Lower leg skin (tissue), 4 donors: ENCODE measurements at regions not wholly inside any gene's neighbourhood (a gene's known extent, or its start where the extent isn't known, plus 50 kb on each side); places are given as distances from the start of the nearest gene placed in this dataset.
"Not testable (repeated sequence)": the region's sequence is repeated elsewhere in the genome, so short reads cannot be mapped to it uniquely, and the experiment has no call there.

Experiments used
- DNase-seq, 2 donors: peaks; one replicate each; pipeline ENCODE4 v3.0.0-alpha.2; 2019; ENCODE audit warnings: low spot score in 2 of 2
- H3K4me3 ChIP-seq: fragments of 200-600 bp; sonication (generic); 2 replicates; pipeline ENCODE4 v1.5.1; 2017; ENCODE audit warnings: mild to moderate bottlenecking, low read depth; ENCODE audit not compliant: poor library complexity, severe bottlenecking
- POLR2A ChIP-seq, 2 donors: fragments of 450-650 bp; IDR thresholded peaks; one replicate each; pipeline ENCODE4 v1.6.1; 2016 to 2017; ENCODE audit warnings: antibody characterized with exemption in 2 of 2, mild to moderate bottlenecking in 1 of 2, moderate library complexity in 1 of 2
- WGBS, 2 donors: methylation state at CpG; one replicate each; pipeline ENCODE4 v1.1.5; 2018; 5-methylcytosine and 5-hydroxymethylcytosine counted together
- intact Hi-C: fragments of 100-400 bp; cut with DNase I; formaldehyde crosslinking; loops from one replicate; pipeline ENCODE4 v1.15.0; 2023; ENCODE audit warnings: low total_unique reads
- TF ChIP-seq, protein P1 (sequence below), 3 donors: fragments of 450-650 bp; IDR thresholded peaks; one replicate each; pipeline ENCODE4 v1.5.1; 2016; ENCODE audit warnings: antibody characterized with exemption in 3 of 3, mild to moderate bottlenecking in 3 of 3, moderate library complexity in 2 of 3

DNA sequence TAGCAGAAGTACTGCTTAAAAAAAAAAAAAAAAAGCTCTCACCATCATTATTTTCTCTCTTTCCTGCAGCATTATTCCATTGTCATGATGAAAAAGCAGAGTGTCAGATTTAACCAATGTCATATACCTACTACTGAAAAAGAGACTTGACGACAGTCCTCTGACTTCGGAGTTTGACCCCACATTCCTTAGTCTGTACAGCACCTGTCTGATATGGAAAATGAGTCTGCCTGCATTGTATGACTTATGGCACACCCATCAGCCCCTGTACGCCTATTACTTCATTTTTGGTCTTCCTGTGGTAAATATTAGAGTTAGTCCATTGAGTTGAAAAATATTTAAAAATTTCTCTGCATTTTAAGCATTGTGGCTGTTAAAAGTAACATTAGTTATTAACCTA, 54.5 kb upstream of the NOX4 start:
- H3K4me3 ChIP-seq = no peak overlapping the region
- intact Hi-C loops = no loop called here
- DNase-seq = no peak
- TF ChIP-seq, protein P1, sequence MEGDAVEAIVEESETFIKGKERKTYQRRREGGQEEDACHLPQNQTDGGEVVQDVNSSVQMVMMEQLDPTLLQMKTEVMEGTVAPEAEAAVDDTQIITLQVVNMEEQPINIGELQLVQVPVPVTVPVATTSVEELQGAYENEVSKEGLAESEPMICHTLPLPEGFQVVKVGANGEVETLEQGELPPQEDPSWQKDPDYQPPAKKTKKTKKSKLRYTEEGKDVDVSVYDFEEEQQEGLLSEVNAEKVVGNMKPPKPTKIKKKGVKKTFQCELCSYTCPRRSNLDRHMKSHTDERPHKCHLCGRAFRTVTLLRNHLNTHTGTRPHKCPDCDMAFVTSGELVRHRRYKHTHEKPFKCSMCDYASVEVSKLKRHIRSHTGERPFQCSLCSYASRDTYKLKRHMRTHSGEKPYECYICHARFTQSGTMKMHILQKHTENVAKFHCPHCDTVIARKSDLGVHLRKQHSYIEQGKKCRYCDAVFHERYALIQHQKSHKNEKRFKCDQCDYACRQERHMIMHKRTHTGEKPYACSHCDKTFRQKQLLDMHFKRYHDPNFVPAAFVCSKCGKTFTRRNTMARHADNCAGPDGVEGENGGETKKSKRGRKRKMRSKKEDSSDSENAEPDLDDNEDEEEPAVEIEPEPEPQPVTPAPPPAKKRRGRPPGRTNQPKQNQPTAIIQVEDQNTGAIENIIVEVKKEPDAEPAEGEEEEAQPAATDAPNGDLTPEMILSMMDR (IDR thresholded peaks at IDR 0.05) = no peak
- no peak for TF ChIP-seq POLR2A (IDR thresholded peaks at IDR 0.05)
- 79 to 80% methylated on average over 3 of the region's 3 CpGs for WGBS, 2 donors

DNA sequence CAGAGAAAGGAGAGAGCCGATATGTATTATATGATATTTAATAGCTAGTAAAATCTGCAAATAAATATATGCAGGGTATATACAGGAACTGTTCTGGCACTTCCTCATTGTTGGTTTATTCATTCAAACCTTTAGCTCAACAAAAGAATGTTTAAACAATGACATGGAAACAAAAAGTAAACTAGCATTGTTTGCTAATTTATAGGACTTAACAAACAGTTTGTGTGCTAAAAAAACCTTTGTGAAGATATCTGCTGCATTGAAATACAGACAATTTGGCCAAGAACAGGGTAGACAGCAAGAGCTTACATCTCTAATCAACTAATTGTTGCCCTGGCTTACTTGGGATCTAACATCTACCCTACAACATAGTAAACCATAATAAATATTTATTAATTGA, 64.6 kb upstream of the NOX4 start:
- DNase-seq, intact Hi-C loops, H3K4me3 ChIP-seq: not testable (repeated sequence)
- 91 to 96% methylated on average over 1 of the region's 1 CpG for WGBS, 2 donors

DNA sequence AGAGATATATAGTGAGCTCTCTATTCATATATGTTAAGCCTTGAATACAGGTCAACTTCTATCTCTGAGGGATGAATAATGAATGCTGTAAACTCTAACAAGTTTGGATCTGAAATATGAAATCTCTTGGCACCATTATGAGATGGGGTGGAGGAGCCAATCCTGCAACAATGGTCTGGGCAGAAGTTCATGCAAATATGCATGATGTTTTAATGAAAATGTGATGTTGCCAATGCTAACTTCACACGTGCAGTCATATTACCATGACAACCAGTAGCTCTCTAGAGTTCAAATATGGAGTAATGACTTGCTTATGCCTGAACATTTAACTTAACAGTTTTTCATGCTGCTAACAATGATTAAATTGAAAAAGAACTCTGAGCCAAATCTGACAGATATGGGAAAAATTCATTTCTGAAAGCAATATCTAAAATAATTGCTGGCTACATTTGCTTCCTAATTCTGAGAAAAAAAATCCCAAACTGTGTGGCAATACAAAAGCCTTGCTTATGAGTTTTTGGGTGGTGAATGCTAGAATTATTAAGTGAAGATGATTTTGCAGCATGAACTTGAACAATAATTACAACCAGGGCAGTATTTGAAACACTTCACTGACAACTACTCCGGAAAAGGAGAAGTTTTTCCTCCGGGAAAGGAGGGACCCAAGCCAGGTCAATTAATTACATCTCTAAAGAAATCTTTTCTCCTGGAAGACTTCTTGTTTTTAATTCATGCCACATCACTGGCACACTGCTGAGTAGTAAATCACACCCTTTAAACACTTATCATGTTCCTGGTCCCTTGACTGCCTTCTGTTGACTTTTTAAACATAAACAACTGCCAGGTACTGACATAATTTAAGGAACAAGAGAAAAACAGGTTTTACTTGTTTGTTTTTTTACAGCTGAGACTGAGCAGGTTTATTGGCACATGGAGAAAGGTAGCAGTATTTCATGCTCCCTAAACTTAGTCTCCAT, 65.8 kb upstream of the NOX4 start:
- H3K4me3 ChIP-seq, intact Hi-C loops: not testable (repeated sequence)
- WGBS, 2 donors = 19 to 24% methylated on average over 3 of the region's 3 CpGs
- peak in 1 of 2 donors; percentile 17 for DNase-seq

DNA sequence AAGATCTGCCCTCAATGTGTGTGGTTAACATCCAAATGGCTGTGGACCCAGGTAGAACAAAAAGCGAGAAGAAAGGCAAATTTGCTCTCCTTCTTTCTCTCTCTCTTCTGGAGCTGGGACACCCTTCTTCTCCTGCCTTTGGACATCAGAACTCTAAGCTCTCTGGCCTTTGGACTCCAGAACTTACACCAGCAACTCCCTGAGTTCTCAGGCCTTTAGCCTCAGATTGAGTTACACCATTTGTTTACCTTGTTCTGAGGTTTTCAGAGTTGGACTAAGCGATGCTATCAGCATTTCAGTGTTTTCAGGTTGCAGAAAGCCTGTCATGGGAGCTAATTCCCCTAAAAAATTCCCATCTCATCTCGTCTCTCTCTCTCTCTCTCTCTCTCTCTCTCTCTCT, 69.4 kb upstream of the NOX4 start:
- intact Hi-C loops, H3K4me3 ChIP-seq, DNase-seq: not testable (repeated sequence)
- WGBS, 2 donors = 63 to 64% methylated on average over 3 of the region's 3 CpGs

DNA sequence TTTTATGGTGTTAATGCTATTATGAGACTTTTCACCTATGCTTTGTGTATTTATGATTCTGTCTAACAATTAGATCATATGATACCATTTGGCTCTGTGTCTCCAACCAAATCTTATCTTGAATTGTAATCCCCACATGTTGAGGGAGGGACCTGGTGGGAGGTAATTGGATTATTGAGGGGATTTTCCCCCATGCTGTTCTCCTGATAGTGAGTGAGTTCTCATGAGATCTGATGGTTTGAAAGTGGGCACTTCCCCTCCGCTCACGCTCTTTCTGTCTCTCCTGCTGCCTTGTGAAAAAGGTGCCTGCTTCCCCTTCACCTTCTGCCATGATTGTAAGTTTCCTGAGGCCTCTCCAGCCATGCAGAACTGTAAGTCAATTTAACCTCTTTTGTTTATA, 71.6 kb upstream of the NOX4 start:
- WGBS, 2 donors = 95 to 100% methylated on average over 2 of the region's 2 CpGs
- intact Hi-C loops, H3K4me3 ChIP-seq, DNase-seq: not testable (repeated sequence)

DNA sequence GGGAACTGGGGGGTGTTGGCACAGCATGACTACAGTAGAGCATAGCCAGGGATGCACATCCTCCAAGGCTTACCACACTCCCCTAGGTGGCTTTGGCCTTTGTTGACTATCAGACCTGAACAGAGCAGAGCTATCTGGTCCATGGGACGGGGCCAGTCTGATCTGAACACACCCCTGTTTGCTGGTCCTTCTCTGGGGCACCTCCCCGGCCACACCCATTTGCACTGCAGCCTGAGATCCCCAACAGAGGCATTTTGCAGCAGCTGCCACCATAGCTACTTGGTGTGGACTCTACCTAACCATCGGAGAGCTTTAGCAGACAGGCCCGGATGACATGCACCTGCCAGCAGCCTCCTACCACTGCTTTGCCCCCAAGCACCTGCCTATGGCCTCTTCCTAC, 75.8 kb upstream of the NOX4 start:
- WGBS, 2 donors = 94 to 100% methylated on average over 3 to 4 of the region's 4 CpGs
- DNase-seq = no peak
- intact Hi-C loops = no loop called here
- no peak overlapping the region for H3K4me3 ChIP-seq
- no peak for TF ChIP-seq POLR2A (IDR thresholded peaks at IDR 0.05)
- TF ChIP-seq, protein P1 (IDR thresholded peaks at IDR 0.05) = no peak

DNA sequence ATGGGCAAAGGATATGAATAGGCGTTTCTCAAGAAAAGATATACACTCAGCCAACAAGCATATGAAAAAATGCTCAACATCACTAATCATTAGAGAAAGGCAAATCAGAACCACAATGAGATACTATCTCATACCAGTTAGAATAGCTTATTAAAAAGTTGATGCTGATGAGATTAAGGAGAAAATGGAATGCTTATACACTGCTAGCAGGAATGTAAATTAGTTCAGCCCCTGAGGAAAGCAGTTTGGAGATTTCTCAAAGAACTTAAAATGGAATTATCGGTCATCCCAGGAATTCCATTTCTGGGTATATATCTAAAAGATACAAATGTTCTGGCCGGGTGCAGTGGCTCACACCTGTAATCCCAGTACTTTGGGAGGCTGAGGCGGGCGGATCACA, 78.2 kb upstream of the NOX4 start:
- H3K4me3 ChIP-seq, intact Hi-C loops, DNase-seq: not testable (repeated sequence)
- 60 to 82% methylated on average over 5 of the region's 5 CpGs for WGBS, 2 donors

DNA sequence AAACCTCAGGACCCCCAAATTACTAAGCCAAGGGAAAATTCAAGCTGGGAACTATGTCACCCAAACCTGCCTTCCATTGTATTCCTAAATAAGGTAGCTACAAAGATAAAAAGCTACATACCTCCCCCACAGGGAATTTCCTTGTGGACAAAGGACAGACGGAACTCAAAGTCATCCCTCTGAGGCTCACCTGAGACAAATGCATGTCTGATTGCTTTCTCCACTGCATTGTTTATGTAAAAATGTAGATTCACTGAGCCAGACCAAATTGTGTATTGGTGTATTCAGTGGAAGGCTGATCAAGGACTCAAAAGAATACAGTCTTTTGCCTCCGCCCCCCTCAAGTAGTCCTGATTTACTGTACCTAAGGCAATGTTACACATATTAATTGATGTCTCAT, 80.5 kb upstream of the NOX4 start:
- H3K4me3 ChIP-seq, DNase-seq, intact Hi-C loops: not testable (repeated sequence)
- WGBS, 2 donors = 86 to 93% methylated on average over 2 of the region's 2 CpGs

DNA sequence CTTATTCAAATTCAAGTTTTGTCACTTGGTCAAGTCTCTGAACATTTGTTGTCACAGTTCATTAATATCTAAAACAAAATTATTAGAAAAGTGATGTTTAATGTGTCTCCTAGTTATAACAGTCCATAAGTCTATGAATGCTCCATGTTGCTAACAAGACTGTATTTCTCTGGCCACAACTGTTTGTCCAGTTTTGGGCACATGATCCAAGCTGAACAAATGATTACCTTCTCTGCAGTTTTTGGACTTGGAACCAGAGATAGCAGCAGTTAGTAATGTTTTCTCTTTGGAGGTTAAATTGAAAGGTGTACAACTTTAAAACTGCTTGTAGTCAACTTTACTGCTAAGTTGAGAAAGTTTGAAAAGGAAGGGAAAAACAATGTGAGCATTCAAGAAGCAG, 84.7 kb upstream of the NOX4 start:
- H3K4me3 ChIP-seq, intact Hi-C loops, DNase-seq: not testable (repeated sequence)

DNA sequence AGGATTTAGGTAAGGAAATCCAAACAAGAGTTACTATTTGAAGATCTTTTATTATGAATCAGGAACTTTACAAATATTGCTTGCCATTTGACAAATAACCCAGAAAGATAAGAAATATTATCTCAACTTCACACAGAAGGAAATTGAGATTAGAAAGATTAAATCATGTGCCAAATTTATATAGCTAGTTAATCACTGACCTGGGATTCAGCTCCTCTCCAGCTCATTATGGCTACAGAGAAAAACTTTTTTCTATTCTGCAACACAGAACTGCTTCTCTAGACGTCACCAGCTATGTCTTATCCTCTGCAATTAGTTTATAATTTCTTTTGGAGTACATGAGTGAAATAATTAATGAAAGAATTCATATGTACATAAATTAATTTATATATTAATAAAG, 86.3 kb upstream of the NOX4 start:
- H3K4me3 ChIP-seq, DNase-seq, intact Hi-C loops: not testable (repeated sequence)
- WGBS, 2 donors = 48 to 49% methylated on average over 1 of the region's 1 CpG
